Loucy (cell line): ENCODE measurements at regions not wholly inside any gene's neighbourhood (a gene's known extent, or its start where the extent isn't known, plus 50 kb on each side); places are given as distances from the start of the nearest gene placed in this dataset.

Source experiments
- H2AFZ ChIP-seq: fragments of 200-600 bp; sonication (generic); 2 replicates; pipeline ENCODE4 v1.6.0; 2016; ENCODE audit warnings: antibody characterized with exemption, mild to moderate bottlenecking, low read length, moderate library complexity
- H3F3A ChIP-seq: fragments of 200-600 bp; 2 replicates; pipeline ENCODE4 v1.6.0; 2016; ENCODE audit warnings: antibody characterized with exemption, low read depth, mild to moderate bottlenecking
- H3K27me3 ChIP-seq: fragments of 200-600 bp; sonication (generic); 2 replicates; pipeline ENCODE4 v1.6.1; 2014; ENCODE audit warnings: low read length, mild to moderate bottlenecking; ENCODE audit not compliant: insufficient read depth, poor library complexity, severe bottlenecking
- H3K36me3 ChIP-seq: fragments of 200-600 bp; sonication (generic); 2 replicates; pipeline ENCODE4 v1.6.1; 2016; ENCODE audit warnings: low read length; ENCODE audit not compliant: insufficient read depth
- H3K4me1 ChIP-seq: fragments of 200-600 bp; sonication (generic); 2 replicates; pipeline ENCODE4 v1.5.1; 2014; ENCODE audit warnings: low read length, mild to moderate bottlenecking; ENCODE audit not compliant: insufficient read depth, poor library complexity, severe bottlenecking
- H3K4me2 ChIP-seq: fragments of 200-600 bp; sonication (generic); 2 replicates; pipeline ENCODE4 v1.6.0; 2014; ENCODE audit warnings: antibody characterized with exemption, low read length, low read depth, mild to moderate bottlenecking; ENCODE audit not compliant: poor library complexity, severe bottlenecking
- H3K4me3 ChIP-seq: fragments of 200-600 bp; sonication (generic); 2 replicates; pipeline ENCODE4 v1.5.1; 2014; ENCODE audit warnings: low read length, mild to moderate bottlenecking, mixed read lengths; ENCODE audit not compliant: poor library complexity, severe bottlenecking
- H3K79me2 ChIP-seq: fragments of 200-600 bp; sonication (generic); 2 replicates; pipeline ENCODE4 v1.6.1; 2014; ENCODE audit warnings: low read length; ENCODE audit not compliant: insufficient read depth
- H3K9ac ChIP-seq: fragments of 200-600 bp; sonication (generic); 2 replicates; pipeline ENCODE4 v1.6.0; 2014; ENCODE audit warnings: mild to moderate bottlenecking, low read depth, low read length, moderate library complexity; ENCODE audit not compliant: poor library complexity, severe bottlenecking
- H3K9me2 ChIP-seq: fragments of 200-600 bp; sonication (generic); replicated peaks from 2 replicates; pipeline ENCODE4 v1.6.1; 2016; ENCODE audit warnings: low read depth, low read length, mixed read lengths
- H3K9me3 ChIP-seq: fragments of 200-600 bp; sonication (generic); 2 replicates; pipeline ENCODE4 v1.6.1; 2014; ENCODE audit warnings: mild to moderate bottlenecking, antibody characterized with exemption, low read length, low read depth; ENCODE audit not compliant: insufficient read depth
- H4K20me1 ChIP-seq: fragments of 200-600 bp; sonication (generic); 2 replicates; pipeline ENCODE4 v1.6.0; 2014; ENCODE audit warnings: antibody characterized with exemption, low read length, mild to moderate bottlenecking; ENCODE audit not compliant: insufficient read depth, poor library complexity, severe bottlenecking
- CTCF ChIP-seq: fragments of 200-600 bp; sonication (generic); conservative IDR thresholded peaks from 2 replicates; pipeline ENCODE4 v1.5.1; 2014; ENCODE audit warnings: mild to moderate bottlenecking, antibody characterized with exemption, low read length
- EZH2phosphoT487 ChIP-seq: fragments of 200-600 bp; IDR thresholded peaks from 2 replicates; pipeline ENCODE4 v1.6.1; 2018; ENCODE audit warnings: antibody characterized with exemption, mild to moderate bottlenecking, moderate library complexity, borderline replicate concordance

- no peak overlapping the region for H3K9ac ChIP-seq
- TF ChIP-seq CTCF (no peak), EZH2phosphoT487 (no peak)
- no peaks in the 10 kb centered on the region for H3K27me3 ChIP-seq
- H3K4me3 ChIP-seq: no peak overlapping the region
- H3K4me2 ChIP-seq: no peak overlapping the region
- H2AFZ ChIP-seq: peak overlapping the region; percentile 16; the same call in 1 of the 2 replicates
- H3K9me2 ChIP-seq: no peaks in the 10 kb centered on the region
- no peaks in the 10 kb centered on the region for H4K20me1 ChIP-seq
- no peaks in the 10 kb centered on the region for H3K36me3 ChIP-seq
- peaks cover 24% of the 10 kb centered on the region for H3K4me1 ChIP-seq
- H3F3A ChIP-seq: no peaks in the 10 kb centered on the region
- H3K79me2 ChIP-seq: no peaks in the 10 kb centered on the region
- H3K9me3 ChIP-seq: no peaks in the 10 kb centered on the region
Observed at GRCh38 chr9:13608451-13608850, 329.0 kb upstream of the MPDZ start.

GRCh38 chr9:13607481-13608441 lies 328.3 kb upstream of the MPDZ start:
- no peaks in the 10 kb centered on the region for H3K79me2 ChIP-seq
- H3K9me3 ChIP-seq: no peaks in the 10 kb centered on the region
- H3K27me3 ChIP-seq: no peaks in the 10 kb centered on the region
- no peak for TF ChIP-seq CTCF
- TF ChIP-seq EZH2phosphoT487: no peak
- H2AFZ ChIP-seq: peak overlapping the region; percentile 70
- no peaks in the 10 kb centered on the region for H4K20me1 ChIP-seq
- H3F3A ChIP-seq: no peaks in the 10 kb centered on the region
- no peak overlapping the region for H3K9ac ChIP-seq
- H3K36me3 ChIP-seq: no peaks in the 10 kb centered on the region
- H3K4me1 ChIP-seq: peaks cover 20% of the 10 kb centered on the region
- H3K4me3 ChIP-seq: no peak overlapping the region
- H3K9me2 ChIP-seq: no peaks in the 10 kb centered on the region
- no peak overlapping the region for H3K4me2 ChIP-seq

GRCh38 chr9:13606586-13606985 lies 327.1 kb upstream of the MPDZ start:
- H2AFZ ChIP-seq: no peak overlapping the region
- H3K4me3 ChIP-seq: no peak overlapping the region
- H3K36me3 ChIP-seq: no peaks in the 10 kb centered on the region
- H3K79me2 ChIP-seq: no peaks in the 10 kb centered on the region
- peaks cover 16% of the 10 kb centered on the region for H3K4me1 ChIP-seq
- no peaks in the 10 kb centered on the region for H3F3A ChIP-seq
- H3K9ac ChIP-seq: no peak overlapping the region
- no peak for TF ChIP-seq EZH2phosphoT487
- no peak for TF ChIP-seq CTCF
- H3K4me2 ChIP-seq: no peak overlapping the region
- H4K20me1 ChIP-seq: no peaks in the 10 kb centered on the region
- no peaks in the 10 kb centered on the region for H3K9me3 ChIP-seq
- H3K27me3 ChIP-seq: no peaks in the 10 kb centered on the region
- no peaks in the 10 kb centered on the region for H3K9me2 ChIP-seq
